K562 (cell line): ENCODE measurements at regions not wholly inside any gene's neighbourhood (a gene's known extent, or its start where the extent isn't known, plus 50 kb on each side); places are given as distances from the start of the nearest gene placed in this dataset.

ENCODE experiments used
- ATAC-seq: fragments of 200-7000 bp; cut with Tn5 transposase; 3 replicates; pipeline ENCODE4 v1.9.1; 2020; ENCODE audit warnings: moderate library complexity
- BruUV-seq: library from RNA; stranded (reverse); fragments of 400-500 nt; replicated peaks from 2 replicates; lab custom pipeline; 2021; lab: Mats Ljungman, UMichigan
- CTCF ChIA-PET: fragments of 300-600 bp; formaldehyde crosslinking; extraction: SDS; loops from one replicate; lab custom pipeline; 2021; ENCODE audit warnings: low intra/inter-chr PET ratio; lab: Yijun Ruan, JAX
- POLR2A ChIA-PET: fragments of 300-600, 350-650 bp; sonication (Branson Sonifier 250); formaldehyde crosslinking; extraction: SDS; loops from one replicate; lab custom pipeline; 2021; ENCODE audit warnings: antibody characterized with exemption, inconsistent platforms; lab: Yijun Ruan, JAX
- DNase-seq, 4 experiments: peaks; one replicate each; pipeline versions ENCODE4 v3.0.0 to v3.0.0-alpha.2; 2011 to 2018; ENCODE audit warnings: low spot score in 3 of 4, mixed read lengths in 3 of 4; ENCODE audit errors: extremely low read depth in 1 of 4
- FAIRE-seq: peaks from 2 replicates; lab custom pipeline; 2011; peaks lifted over from hg19 to GRCh38; lab: Jason Lieb, UNC
- H2AFZ ChIP-seq: 2 replicates; pipeline ENCODE4 v1.6.0; 2011; ENCODE audit warnings: low read depth, low read length, control low read depth, inconsistent platforms
- H3K27ac ChIP-seq: fragments of 200-600 bp; 3 replicates; pipeline ENCODE4 v1.8.0; 2011; ENCODE audit warnings: low read depth, mild to moderate bottlenecking, control low read depth, inconsistent platforms, low read length, moderate library complexity, mixed read lengths; ENCODE audit errors: extremely low read depth
- H3K27me3 ChIP-seq, 2 experiments: fragments of 300-600 bp in 1 of 2; 2 replicates in 1 of 2; 3 replicates in 1 of 2; pipeline versions ENCODE4 v1.6.0 to v1.8.0; 2011; ENCODE audit warnings: inconsistent platforms in 2 of 2, low read length in 2 of 2, mild to moderate bottlenecking in 1 of 2, mixed read lengths in 1 of 2, moderate library complexity in 1 of 2; ENCODE audit not compliant: control insufficient read depth in 2 of 2, insufficient read depth in 2 of 2
- H3K36me3 ChIP-seq: fragments of 300-600 bp; 3 replicates; pipeline ENCODE4 v1.8.0; 2011; ENCODE audit warnings: mild to moderate bottlenecking, low read length, inconsistent platforms; ENCODE audit not compliant: control insufficient read depth, insufficient read depth
- H3K4me1 ChIP-seq, 2 experiments: fragments of 200-600 bp in 1 of 2; replicated peaks in 1 of 2; 2 replicates in 1 of 2; 3 replicates in 1 of 2; pipeline versions ENCODE4 v1.5.1 to v1.8.0; 2011; ENCODE audit warnings: inconsistent platforms in 2 of 2, low read length in 2 of 2, mild to moderate bottlenecking in 1 of 2, mixed read lengths in 1 of 2, moderate library complexity in 1 of 2; ENCODE audit not compliant: control insufficient read depth in 2 of 2, insufficient read depth in 2 of 2
- H3K4me2 ChIP-seq: 2 replicates; pipeline ENCODE4 v1.6.1; 2011; ENCODE audit warnings: low read length, control low read depth, inconsistent platforms, mixed read lengths; ENCODE audit not compliant: insufficient read depth
- H3K4me3 ChIP-seq: fragments of 200-600 bp; sonication (generic), shearing (Covaris generic); 2 replicates; pipeline ENCODE4 v1.5.1; 2016; ENCODE audit warnings: control low read depth, inconsistent platforms
- H3K79me2 ChIP-seq: fragments of 200-600 bp; 3 replicates; pipeline ENCODE4 v1.8.0; 2011; ENCODE audit warnings: low read length, inconsistent platforms; ENCODE audit not compliant: control insufficient read depth, insufficient read depth
- H3K9ac ChIP-seq, 2 experiments: 2 replicates each; pipeline versions ENCODE4 v1.6.0 to v1.6.1; 2011; ENCODE audit warnings: low read depth in 2 of 2, low read length in 2 of 2, control low read depth in 1 of 2, inconsistent platforms in 1 of 2, mild to moderate bottlenecking in 1 of 2, mixed read lengths in 1 of 2; ENCODE audit not compliant: insufficient read depth in 1 of 2
- H3K9me1 ChIP-seq: one replicate; pipeline ENCODE4 v1.6.0; 2011; ENCODE audit warnings: inconsistent platforms, mild to moderate bottlenecking, low read length, moderate library complexity; ENCODE audit not compliant: control insufficient read depth, insufficient read depth
- H3K9me3 ChIP-seq: replicated peaks from 2 replicates; pipeline ENCODE4 v1.5.1; 2011; ENCODE audit warnings: low read depth, low read length, inconsistent platforms; ENCODE audit not compliant: control insufficient read depth, insufficient read depth
- H4K20me1 ChIP-seq: replicated peaks from 2 replicates; pipeline ENCODE4 v1.6.1; 2011; ENCODE audit warnings: low read length, inconsistent platforms, mixed read lengths; ENCODE audit not compliant: control insufficient read depth, insufficient read depth
- ADNP ChIP-seq: fragments of 200-800 bp; sonication (Bioruptor generic); IDR thresholded peaks from 2 replicates; pipeline ENCODE4 v1.6.1; 2016; ENCODE audit warnings: missing genetic modification characterization, missing compliant biosample characterization
- KDM5B ChIP-seq: fragments of 200-600 bp; sonication (generic); IDR thresholded peaks from 2 replicates; pipeline ENCODE4 v1.6.1; 2012; ENCODE audit warnings: low read depth, mild to moderate bottlenecking, moderate library complexity, low read length, control low read depth, inconsistent platforms; ENCODE audit not compliant: insufficient replicate concordance
- PHF8 ChIP-seq: fragments of 200-600 bp; sonication (generic); IDR thresholded peaks from 2 replicates; pipeline ENCODE4 v1.6.1; 2012; ENCODE audit warnings: mixed run types, mild to moderate bottlenecking, inconsistent platforms, low read length, moderate library complexity, borderline replicate concordance
- RFX5 ChIP-seq: IDR thresholded peaks from 2 replicates; pipeline ENCODE4 v1.6.1; 2011; ENCODE audit warnings: low read depth, mild to moderate bottlenecking, improper control_type of control experiment, low read length
- SRSF7 ChIP-seq: fragments of 200-400 bp; formaldehyde crosslinking; optimal IDR thresholded peaks from 2 replicates; pipeline ENCODE3; 2017; ENCODE audit warnings: mild to moderate bottlenecking, low read depth, low read length
- STAG1 ChIP-seq: sonication (generic); formaldehyde crosslinking; IDR thresholded peaks from 2 replicates; pipeline ENCODE4 v1.5.0; 2020; ENCODE audit warnings: missing genetic modification reagents, borderline replicate concordance
- WHSC1 ChIP-seq: IDR thresholded peaks from one replicate; pipeline ENCODE4 v1.6.1; 2012; ENCODE audit warnings: low read length, control low read depth, inconsistent platforms
- ZBTB34 ChIP-seq: fragments of 250-450 bp; sonication (Bioruptor Pico); IDR thresholded peaks from 2 replicates; pipeline ENCODE4 v1.8.0; 2021; ENCODE audit warnings: mild to moderate bottlenecking, moderate library complexity
- ZEB2 ChIP-seq: fragments of 450-650 bp; IDR thresholded peaks from 2 replicates; pipeline ENCODE4 v1.6.1; 2016
- ZNF324 ChIP-seq: fragments of 250-450 bp; sonication (Bioruptor Pico); IDR thresholded peaks from 2 replicates; pipeline ENCODE4 v1.4.0; 2020; ENCODE audit warnings: mild to moderate bottlenecking
- ZNF512 ChIP-seq: IDR thresholded peaks from 2 replicates; pipeline ENCODE4 v1.6.1; 2016; ENCODE audit warnings: missing genetic modification characterization, missing compliant biosample characterization
- WGBS: fragments of 100-300 bp; shearing (Covaris generic); methylation state at CpG from one replicate; pipeline ENCODE4 v1.1.6; 2016; ENCODE audit warnings: low coverage, mixed read lengths; ENCODE audit not compliant: insufficient coverage; ENCODE audit errors: missing lambda C conversion rate; 5-methylcytosine and 5-hydroxymethylcytosine counted together
- in situ Hi-C: fragments of 300-500 bp; cut with MboI; formaldehyde crosslinking; loops from 4 replicates; pipeline ENCODE4 v1.15.0; 2018; ENCODE audit warnings: inconsistent platforms, mixed read lengths
- intact Hi-C: fragments of 100-400 bp; cut with micrococcal nuclease; formaldehyde crosslinking; loops from 2 replicates; pipeline ENCODE4 v1.14.2; 2022

DNA sequence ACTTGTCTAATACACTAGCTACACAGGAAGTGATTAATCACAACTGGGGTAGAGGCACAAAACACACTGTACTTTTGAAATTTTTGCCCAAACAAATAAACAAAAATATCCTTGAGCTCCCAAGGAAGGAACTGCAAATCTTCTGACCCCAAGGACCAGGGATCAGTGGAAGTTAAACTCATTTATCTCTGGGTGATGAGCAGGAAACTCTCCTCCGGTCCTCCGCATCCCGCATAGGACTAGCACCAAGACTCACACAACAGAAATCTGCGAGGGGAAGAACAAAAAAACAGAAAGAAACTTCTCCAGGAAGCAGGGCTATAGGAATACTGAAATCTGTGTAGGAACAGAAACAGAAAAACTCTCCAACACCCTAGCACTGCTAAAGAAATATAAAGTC lies 650.3 kb downstream of the DCDC2C start:
- ATAC-seq (no peak), DNase-seq (no peak), FAIRE-seq (no peak)
- WGBS, result 0% methylated on average over 3 of the region's 4 CpGs
- Histone ChIP-seq H3K4me3 (no peak overlapping the region), H3K9ac (no peak overlapping the region), H3K27ac (no peak overlapping the region), H3K79me2 (no peaks in the 10 kb centered on the region), H3K9me1 (no peaks in the 10 kb centered on the region), H3K9me3 (no peaks in the 10 kb centered on the region; the same call in 1 of the 2 replicates), H2AFZ (no peak overlapping the region), H3K4me2 (no peak overlapping the region), H3K27me3 (no peaks in the 10 kb centered on the region), H3K4me1 (no peaks in the 10 kb centered on the region), H4K20me1 (no peaks in the 10 kb centered on the region), H3K36me3 (no peaks in the 10 kb centered on the region)
- TF ChIP-seq ZEB2 (no peak), ADNP (tag) (no peak), ZNF512 (tag) (no peak), SRSF7 (no peak), STAG1 (no peak), PHF8 (no peak), KDM5B (no peak), ZNF324 (CRISPR knock-in tag) (no peak), RFX5 (no peak), WHSC1 (no peak), ZBTB34 (CRISPR knock-in tag) (no peak)
- in situ Hi-C loops (no loop called here), intact Hi-C loops (no loop called here)
- BruUV-seq, result no TSS peak
- ChIA-PET POLR2A (no interaction called here), CTCF (no interaction called here)
